CD14-positive monocyte (primary cell): ENCODE measurements at regions not wholly inside any gene's neighbourhood (a gene's known extent, or its start where the extent isn't known, plus 50 kb on each side); places are given as distances from the start of the nearest gene placed in this dataset.

ENCODE experiments used
- DNase-seq, 3 donors: peaks; one replicate each; pipeline ENCODE4 v3.0.0-alpha.2; 2011 to 2022
- H2AFZ ChIP-seq: 2 replicates; pipeline ENCODE4 v1.6.0; 2012; ENCODE audit warnings: mild to moderate bottlenecking, low read depth, low read length, inconsistent platforms; ENCODE audit not compliant: insufficient read depth, poor library complexity, severe bottlenecking
- H3K27ac ChIP-seq, 2 donors: 1 replicate in 1 of 2; 2 replicates in 1 of 2; pipeline ENCODE4 v1.5.1; 2012 to 2013; ENCODE audit warnings: low read length in 2 of 2, control low read depth in 1 of 2, inconsistent platforms in 1 of 2, low read depth in 1 of 2, mild to moderate bottlenecking in 1 of 2
- H3K27me3 ChIP-seq, 2 donors: one replicate each; pipeline versions ENCODE4 v1.6.0 to v1.6.1; 2011 to 2013; ENCODE audit warnings: low read length in 2 of 2; ENCODE audit not compliant: control insufficient read depth in 2 of 2, insufficient read depth in 2 of 2
- H3K36me3 ChIP-seq, 2 donors: replicated peaks in 1 of 2; 1 replicate in 1 of 2; 2 replicates in 1 of 2; pipeline versions ENCODE4 v1.5.1 to v1.6.1; 2012 to 2013; ENCODE audit warnings: low read length in 2 of 2, control low read depth in 1 of 2, inconsistent platforms in 1 of 2, mild to moderate bottlenecking in 1 of 2; ENCODE audit not compliant: insufficient read depth in 2 of 2, control insufficient read depth in 1 of 2
- H3K4me1 ChIP-seq, 2 donors: 1 replicate in 1 of 2; 2 replicates in 1 of 2; pipeline versions ENCODE4 v1.5.1 to v1.6.1; 2012 to 2013; ENCODE audit warnings: low read length in 2 of 2, control low read depth in 1 of 2, inconsistent platforms in 1 of 2, mild to moderate bottlenecking in 1 of 2, moderate library complexity in 1 of 2; ENCODE audit not compliant: insufficient read depth in 2 of 2, control insufficient read depth in 1 of 2
- H3K4me2 ChIP-seq: replicated peaks from 2 replicates; pipeline ENCODE3; 2012; ENCODE audit warnings: low read length, moderate library complexity, mild to moderate bottlenecking; ENCODE audit not compliant: poor library complexity, severe bottlenecking; ENCODE audit errors: extremely low read depth
- H3K4me3 ChIP-seq, 3 experiments: fragments of 200-600 bp in 1 of 3; sonication (generic) in 1 of 3; replicated peaks in 1 of 3; 1 replicate in 2 of 3; 2 replicates in 1 of 3; pipeline ENCODE4 v1.5.1; 2011 to 2013; ENCODE audit warnings: low read length in 3 of 3, mild to moderate bottlenecking in 3 of 3, control low read depth in 2 of 3, low read depth in 2 of 3, inconsistent platforms in 1 of 3, moderate library complexity in 1 of 3
- H3K79me2 ChIP-seq: 2 replicates; pipeline ENCODE4 v1.6.0; 2012; ENCODE audit warnings: mild to moderate bottlenecking, control low read depth, inconsistent platforms, low read length, moderate library complexity; ENCODE audit not compliant: insufficient read depth
- H3K9ac ChIP-seq: 2 replicates; pipeline ENCODE4 v1.6.0; 2017; ENCODE audit warnings: low read length, mild to moderate bottlenecking; ENCODE audit not compliant: insufficient read depth, poor library complexity, severe bottlenecking
- H3K9me3 ChIP-seq, 2 donors: replicated peaks in 1 of 2; 1 replicate in 1 of 2; 2 replicates in 1 of 2; pipeline versions ENCODE4 v1.5.1 to v1.6.1; 2012 to 2013; ENCODE audit warnings: low read length in 2 of 2, control low read depth in 1 of 2; ENCODE audit not compliant: control insufficient read depth in 1 of 2, insufficient read depth in 1 of 2
- H4K20me1 ChIP-seq: 2 replicates; pipeline ENCODE4 v1.6.0; 2012; ENCODE audit warnings: mild to moderate bottlenecking, low read length, control low read depth, moderate library complexity; ENCODE audit not compliant: insufficient read depth
- H3K27ac Mint-ChIP-seq, 7 donors: one replicate each; pipeline ENCODE4 v1.8.0; 2020; ENCODE audit warnings: mild to moderate bottlenecking in 7 of 7, mixed read lengths in 7 of 7, moderate library complexity in 6 of 7, inconsistent platforms in 2 of 7
- H3K27me3 Mint-ChIP-seq, 3 donors: one replicate each; pipeline ENCODE4 v1.8.0; 2021 to 2022; ENCODE audit warnings: low read depth in 3 of 3, mild to moderate bottlenecking in 3 of 3, mixed read lengths in 3 of 3, moderate library complexity in 3 of 3, inconsistent platforms in 1 of 3
- H3K36me3 Mint-ChIP-seq, 2 donors: one replicate each; pipeline ENCODE4 v1.8.0; 2020; ENCODE audit warnings: mixed read lengths in 2 of 2, inconsistent platforms in 1 of 2, mild to moderate bottlenecking in 1 of 2
- H3K4me1 Mint-ChIP-seq: one replicate; pipeline ENCODE4 v1.8.0; 2020; ENCODE audit warnings: mild to moderate bottlenecking, mixed read lengths
- H3K4me3 Mint-ChIP-seq, 2 donors: one replicate each; pipeline ENCODE4 v1.8.0; 2020; ENCODE audit warnings: mild to moderate bottlenecking in 2 of 2, mixed read lengths in 2 of 2, moderate library complexity in 1 of 2
- H3K9me3 Mint-ChIP-seq, 7 donors: one replicate each; pipeline ENCODE4 v1.8.0; 2020 to 2022; ENCODE audit warnings: mixed read lengths in 7 of 7, mild to moderate bottlenecking in 6 of 7, moderate library complexity in 6 of 7, inconsistent platforms in 2 of 7
- CTCF ChIP-seq: fragments of 200-600 bp; IDR thresholded peaks from one replicate; pipeline ENCODE4 v1.8.0; 2022; ENCODE audit warnings: antibody characterized with exemption, mild to moderate bottlenecking
- WGBS: methylation state at CpG from one replicate; pipeline ENCODE4 v1.1.5; 2013; ENCODE audit warnings: missing lambda C conversion rate; ENCODE audit not compliant: insufficient coverage; 5-methylcytosine and 5-hydroxymethylcytosine counted together
- intact Hi-C, 2 donors: fragments of 100-400 bp; cut with micrococcal nuclease; formaldehyde crosslinking; loops; one replicate each; pipeline versions ENCODE4 v1.15.0 to v1.15.1; 2023

DNA sequence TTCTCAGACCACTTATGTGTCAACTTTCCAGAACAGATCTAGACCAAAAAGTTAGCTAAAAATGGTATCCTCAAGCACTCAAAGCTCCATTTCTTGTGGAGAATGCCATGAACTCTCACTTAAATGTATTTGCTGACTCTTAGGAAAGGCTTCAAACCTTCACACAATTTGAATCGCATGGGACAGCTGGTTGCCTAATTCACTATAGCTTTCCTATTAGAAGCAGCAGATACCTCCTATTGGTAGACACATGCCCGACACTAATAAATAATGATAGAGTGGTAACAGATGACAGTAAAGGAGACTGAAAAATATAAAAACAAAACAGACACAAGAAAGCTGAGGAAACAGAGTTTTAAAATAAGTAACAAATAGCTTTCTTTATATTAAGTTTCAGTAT, 818.5 kb downstream of the XPNPEP1 start:
- Mint-ChIP-seq H3K27me3 (peaks cover 0 to 2% (median 1%) of the 10 kb centered on the region in 3 donors), H3K4me3 (no peak overlapping the region), H3K4me1 (no peaks in the 10 kb centered on the region), H3K9me3 (peaks cover 0 to 5% (median 2%) of the 10 kb centered on the region in 7 donors), H3K36me3 (no peaks in the 10 kb centered on the region), H3K27ac (no peak overlapping the region)
- no peak for TF ChIP-seq CTCF
- no peak overlapping the region for H3K9ac ChIP-seq
- H2AFZ ChIP-seq: no peak overlapping the region
- intact Hi-C loops: no loop called here
- H3K4me1 ChIP-seq: no peaks in the 10 kb centered on the region
- no peak for DNase-seq
- no CpG with 5 or more reads among the region's 2 CpGs for WGBS
- H3K36me3 ChIP-seq: no peaks in the 10 kb centered on the region
- no peaks in the 10 kb centered on the region for H3K79me2 ChIP-seq
- H3K27ac ChIP-seq: no peak overlapping the region
- peaks cover 0 to 4% of the 10 kb centered on the region in 2 donors for H3K9me3 ChIP-seq
- no peaks in the 10 kb centered on the region for H3K27me3 ChIP-seq
- no peaks in the 10 kb centered on the region for H4K20me1 ChIP-seq
- H3K4me3 ChIP-seq: no peak overlapping the region
- H3K4me2 ChIP-seq: no peak overlapping the region

GRCh38 chr10:109103278-109103677, 820.0 kb downstream of the XPNPEP1 start:
- H3K27ac ChIP-seq: no peak overlapping the region
- H4K20me1 ChIP-seq: no peaks in the 10 kb centered on the region
- no peaks in the 10 kb centered on the region for H3K36me3 ChIP-seq
- peaks cover 0 to 2% (median 1%) of the 10 kb centered on the region in 3 donors for H3K27me3 Mint-ChIP-seq
- 40% methylated on average over 2 of the region's 2 CpGs for WGBS
- intact Hi-C loops: no loop called here
- H3K9me3 ChIP-seq: peaks cover 3 to 8% of the 10 kb centered on the region in 2 donors
- no peak overlapping the region for H3K4me3 ChIP-seq
- H3K36me3 Mint-ChIP-seq: no peaks in the 10 kb centered on the region
- no peak overlapping the region for H2AFZ ChIP-seq
- no peaks in the 10 kb centered on the region for H3K4me1 ChIP-seq
- H3K4me3 Mint-ChIP-seq: no peak overlapping the region
- no peaks in the 10 kb centered on the region for H3K27me3 ChIP-seq
- H3K4me2 ChIP-seq: no peak overlapping the region
- DNase-seq: no peak
- H3K4me1 Mint-ChIP-seq: no peaks in the 10 kb centered on the region
- no peaks in the 10 kb centered on the region for H3K79me2 ChIP-seq
- H3K27ac Mint-ChIP-seq: no peak overlapping the region
- H3K9ac ChIP-seq: no peak overlapping the region
- peaks cover 0 to 6% (median 3%) of the 10 kb centered on the region in 7 donors for H3K9me3 Mint-ChIP-seq
- no peak for TF ChIP-seq CTCF
